RWPE1 (cell line): ENCODE measurements at regions not wholly inside any gene's neighbourhood (a gene's known extent, or its start where the extent isn't known, plus 50 kb on each side); places are given as distances from the start of the nearest gene placed in this dataset.

Experiments used
- CTCF ChIA-PET: fragments of 350-600 bp; sonication (Branson Sonifier 250); formaldehyde crosslinking; extraction: SDS; loops from one replicate; lab custom pipeline; 2021; lab: Yijun Ruan, JAX
- POLR2A ChIA-PET: fragments of 400-600 bp; formaldehyde crosslinking; extraction: SDS; loops from one replicate; lab custom pipeline; 2020; ENCODE audit warnings: antibody characterized with exemption; ENCODE audit not compliant: low non-redundant PET; lab: Yijun Ruan, JAX
- DNase-seq: peaks from one replicate; pipeline ENCODE4 v3.0.0; 2012; ENCODE audit warnings: low spot score
- H3K27ac ChIP-seq: fragments of 450-650 bp; 2 replicates; pipeline ENCODE4 v1.5.1; 2017
- CTCF ChIP-seq: fragments of 450-650 bp; conservative IDR thresholded peaks from 2 replicates; pipeline ENCODE4 v1.5.1; 2017; ENCODE audit warnings: low read depth, mild to moderate bottlenecking

- CTCF ChIA-PET = no interaction called here
- H3K27ac ChIP-seq = no peak overlapping the region
- TF ChIP-seq CTCF = no peak
- no peak for DNase-seq
- POLR2A ChIA-PET = no interaction called here
Measured at GRCh38 chr4:24141836-24142235, 252.0 kb upstream of the PPARGC1A start.

GRCh38 chr4:24140892-24141291 lies 251.0 kb upstream of the PPARGC1A start:
- no peak for DNase-seq
- TF ChIP-seq CTCF = no peak
- POLR2A ChIA-PET = no interaction called here
- CTCF ChIA-PET = no interaction called here
- no peak overlapping the region for H3K27ac ChIP-seq

- TF ChIP-seq CTCF = no peak
- ChIA-PET POLR2A (no interaction called here), CTCF (interaction anchor here (0.6 kb wide), 1 partner anchor 543 kb away, joined by 3 read pairs; no protein-coding TSS in a partner anchor)
- DNase-seq = no peak
- no peak overlapping the region for H3K27ac ChIP-seq
Measured at GRCh38 chr4:24137671-24138601, 248.1 kb upstream of the PPARGC1A start.

- H3K27ac ChIP-seq = no peak overlapping the region
- TF ChIP-seq CTCF = no peak
- DNase-seq = no peak
- CTCF ChIA-PET = no interaction called here
- POLR2A ChIA-PET = no interaction called here
Measured at GRCh38 chr4:24131954-24132673, 242.3 kb upstream of the PPARGC1A start.

- no peak overlapping the region for H3K27ac ChIP-seq
- CTCF ChIA-PET = no interaction called here
- no peak for DNase-seq
- TF ChIP-seq CTCF = no peak
- POLR2A ChIA-PET = no interaction called here
Measured at GRCh38 chr4:24130637-24131036, 240.8 kb upstream of the PPARGC1A start.

GRCh38 chr4:24126776-24127175 lies 236.9 kb upstream of the PPARGC1A start:
- no peak for TF ChIP-seq CTCF
- no peak for DNase-seq
- ChIA-PET CTCF (no interaction called here), POLR2A (no interaction called here)
- H3K27ac ChIP-seq = no peak overlapping the region
